Heart left ventricle (tissue), 13 donors: ENCODE measurements at regions not wholly inside any gene's neighbourhood (a gene's known extent, or its start where the extent isn't known, plus 50 kb on each side); places are given as distances from the start of the nearest gene placed in this dataset.

Experiments used
- CTCF ChIP-seq, 12 donors: fragments of 200-600 bp; sonication (generic) in 4 of 12; IDR thresholded peaks; one replicate each; pipeline versions ENCODE4 v1.5.0 to v1.8.0; 2018 to 2022; ENCODE audit warnings: antibody characterized with exemption in 12 of 12, mild to moderate bottlenecking in 5 of 12
- POLR2A ChIP-seq, 2 donors: fragments of 450-650 bp; IDR thresholded peaks; one replicate each; pipeline ENCODE4 v1.6.1; 2017; ENCODE audit warnings: antibody characterized with exemption in 2 of 2, mild to moderate bottlenecking in 2 of 2, moderate library complexity in 2 of 2
- donor health status: ischemic (EF 13 %, LVEDD 7.1; RV severe dilation, severe dysfunction).
- donor health status: DM: no; HTN: yes; CAD: no.
- donor health status: DM: no; HTN: no; CAD: no.
- donor health status: ischemic (EF 25% LVEDD 6.9; RV normal size, moderate dysfunction).
- donor health status: ischemic (EF 25% LVEDD 5.7; RV mildly dilated, moderate dysfunction).
- donor health status: ischemic (EF 35%, LVEDD 5.7; RV mildly dilated, moderate dysfunction).
- donor health status: nonischemic (EF 11% LVEDD 7.7; RV severe dilation, severe dysfunction).
- donor health status: DM: yes; HTN: yes; CAD: no.
- donor health status: PGD.
- donor health status: ischemic (EF 29% LVEDD 5.4; RV normal size, mild dysfunction).
- donor health status: nonischemic (EF 23%, LVEDD 6.1; RV moderate dilation, normal function).

DNA sequence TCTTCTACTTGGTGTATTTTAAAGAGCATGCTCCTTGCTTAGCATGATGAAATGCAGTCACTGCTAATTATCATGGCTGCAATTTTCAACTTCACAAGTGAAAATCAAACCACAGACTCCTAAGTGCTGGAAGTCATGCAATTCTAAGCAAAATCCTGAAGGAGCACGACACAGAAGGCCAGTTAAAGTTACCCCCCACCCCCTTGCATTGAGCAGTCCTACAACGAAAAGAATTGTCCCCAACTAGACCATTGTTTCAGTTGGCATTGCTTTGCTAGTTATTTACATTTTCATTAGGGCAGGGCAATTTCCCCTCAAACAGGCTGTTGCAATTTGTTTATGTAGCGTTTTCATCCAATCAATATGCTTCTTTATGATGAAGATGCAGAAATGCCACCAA lies 321.2 kb downstream of the PCDH7 start:
- TF ChIP-seq CTCF (IDR thresholded peaks at IDR 0.05) (no peak), POLR2A (IDR thresholded peaks at IDR 0.05) (no peak)
